Right lobe of liver (tissue), 4 donors: ENCODE measurements at regions not wholly inside any gene's neighbourhood (a gene's known extent, or its start where the extent isn't known, plus 50 kb on each side); places are given as distances from the start of the nearest gene placed in this dataset.

ENCODE experiments used
- CTCF ChIP-seq, 4 donors: fragments of 200-600 bp in 3 of 4; fragments of 450-650 bp in 1 of 4; IDR thresholded peaks; one replicate each; pipeline versions ENCODE4 v1.5.1 to v1.8.0; 2016 to 2022; ENCODE audit warnings: antibody characterized with exemption in 4 of 4, mild to moderate bottlenecking in 2 of 4
- POLR2A ChIP-seq: fragments of 450-650 bp; IDR thresholded peaks from one replicate; pipeline ENCODE4 v1.6.1; 2017; ENCODE audit warnings: antibody characterized with exemption, mild to moderate bottlenecking
- donor health status: DM: no; HTN: no; CAD: no.
- donor health status: DM: no; HTN: no; CAD: no.
- donor health status: DM: no; HTN: yes; CAD: no.

DNA sequence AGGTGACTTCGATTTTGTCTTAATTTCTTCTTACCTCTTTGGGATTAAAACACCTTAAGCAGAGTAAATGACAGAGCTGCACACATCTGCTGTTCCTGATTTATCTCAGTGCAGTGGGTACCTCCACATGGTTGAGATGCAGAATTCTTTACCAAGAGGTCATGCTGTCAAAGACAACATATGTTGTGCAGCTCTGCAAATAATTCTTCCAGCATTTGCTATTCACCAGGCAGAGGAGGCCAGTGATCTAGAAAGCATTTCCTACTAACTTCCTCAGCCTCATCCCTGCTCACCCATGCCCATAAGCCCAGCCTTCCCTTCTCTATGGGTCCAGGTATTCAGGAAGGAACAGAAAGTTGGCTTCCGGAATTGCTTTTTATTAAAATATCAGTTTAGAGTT, 109.3 kb downstream of the THBS2 start:
- no peak for TF ChIP-seq POLR2A
- TF ChIP-seq CTCF (IDR thresholded peaks at IDR 0.05) = no peak
